ENCODE measurements at regions not wholly inside any gene's neighbourhood (a gene's known extent, or its start where the extent isn't known, plus 50 kb on each side); places are given as distances from the start of the nearest gene placed in this dataset.

DNA sequence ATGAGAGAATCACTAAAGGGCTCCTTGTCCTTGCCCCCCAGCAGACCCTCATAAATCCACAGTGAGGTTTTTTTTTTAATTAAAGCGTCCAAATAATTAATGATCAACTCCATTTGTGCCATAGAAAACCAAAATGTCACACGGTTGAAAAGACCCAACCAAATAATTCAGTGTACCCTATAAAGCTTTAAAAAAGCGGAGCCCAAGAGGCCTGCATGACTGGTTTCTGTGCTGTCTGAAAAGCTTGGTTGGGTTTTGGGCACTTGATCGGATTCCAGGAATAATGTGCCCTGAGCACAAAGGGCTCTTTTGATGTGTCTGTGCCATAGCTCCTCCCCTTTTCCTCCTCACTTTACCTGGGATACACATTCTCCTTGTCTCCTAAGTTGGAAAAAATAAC, 523.2 kb downstream of the TNS1 start:
- TF ChIP-seq, protein P1, sequence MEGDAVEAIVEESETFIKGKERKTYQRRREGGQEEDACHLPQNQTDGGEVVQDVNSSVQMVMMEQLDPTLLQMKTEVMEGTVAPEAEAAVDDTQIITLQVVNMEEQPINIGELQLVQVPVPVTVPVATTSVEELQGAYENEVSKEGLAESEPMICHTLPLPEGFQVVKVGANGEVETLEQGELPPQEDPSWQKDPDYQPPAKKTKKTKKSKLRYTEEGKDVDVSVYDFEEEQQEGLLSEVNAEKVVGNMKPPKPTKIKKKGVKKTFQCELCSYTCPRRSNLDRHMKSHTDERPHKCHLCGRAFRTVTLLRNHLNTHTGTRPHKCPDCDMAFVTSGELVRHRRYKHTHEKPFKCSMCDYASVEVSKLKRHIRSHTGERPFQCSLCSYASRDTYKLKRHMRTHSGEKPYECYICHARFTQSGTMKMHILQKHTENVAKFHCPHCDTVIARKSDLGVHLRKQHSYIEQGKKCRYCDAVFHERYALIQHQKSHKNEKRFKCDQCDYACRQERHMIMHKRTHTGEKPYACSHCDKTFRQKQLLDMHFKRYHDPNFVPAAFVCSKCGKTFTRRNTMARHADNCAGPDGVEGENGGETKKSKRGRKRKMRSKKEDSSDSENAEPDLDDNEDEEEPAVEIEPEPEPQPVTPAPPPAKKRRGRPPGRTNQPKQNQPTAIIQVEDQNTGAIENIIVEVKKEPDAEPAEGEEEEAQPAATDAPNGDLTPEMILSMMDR (IDR thresholded peaks at IDR 0.05) = no peak
- no peak for TF ChIP-seq POLR2A (IDR thresholded peaks at IDR 0.05)

All from uterus (tissue), 2 donors.